HG03060 (cell line): ENCODE measurements at regions not wholly inside any gene's neighbourhood (a gene's known extent, or its start where the extent isn't known, plus 50 kb on each side); places are given as distances from the start of the nearest gene placed in this dataset.
A peak's percentile ranks its signal among the peaks of the same experiment; 100 is the strongest.

Experiments used
- ATAC-seq: cut with Tn5 transposase; IDR thresholded peaks from one replicate; pipeline ENCODE4 v1.9.1; 2021; ENCODE audit warnings: low read depth, moderate number of reproducible peaks; ENCODE audit not compliant: unreplicated experiment

DNA sequence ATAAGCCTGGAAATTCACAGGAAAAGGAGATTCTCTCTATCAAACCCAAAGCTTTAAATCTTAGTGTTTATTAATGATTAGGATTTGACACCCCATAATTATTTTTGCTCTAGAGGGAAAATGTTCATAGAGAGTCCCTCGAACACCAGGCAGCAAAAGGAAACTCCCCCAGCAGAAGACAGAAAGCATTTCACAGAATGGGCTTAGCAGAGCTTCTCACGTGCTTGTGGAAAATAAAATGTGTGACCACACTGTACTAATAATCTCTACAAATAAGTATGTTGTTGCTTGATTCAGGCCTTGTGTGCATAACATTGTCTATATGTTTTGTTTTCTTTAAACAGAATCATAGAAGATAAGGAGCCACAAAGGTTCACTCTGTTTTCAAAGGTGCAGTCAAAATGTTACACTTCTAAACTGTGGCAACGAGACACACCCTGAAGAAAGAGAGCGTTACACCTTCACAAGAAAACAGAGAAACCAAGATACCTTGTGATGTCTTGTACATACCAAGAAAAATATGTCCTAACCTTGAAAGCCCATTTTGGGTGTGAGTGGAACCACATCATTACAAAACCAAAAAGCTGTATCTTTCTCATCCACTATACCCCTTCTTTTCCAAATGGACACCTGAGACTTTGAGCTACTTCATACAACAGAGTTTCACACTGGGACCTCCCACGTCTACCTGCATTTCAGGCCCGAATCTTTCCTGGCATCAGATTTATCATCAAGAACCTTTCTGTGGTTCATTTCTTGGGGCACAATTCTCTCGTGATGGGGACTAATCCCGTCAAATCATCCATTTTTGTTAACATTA, 282.5 kb downstream of the ETS1 start:
- ATAC-seq = no peak

GRCh38 chr11:128304116-128304515, 283.2 kb downstream of the ETS1 start:
- ATAC-seq = no peak

GRCh38 chr11:128303383-128303782, 284.0 kb downstream of the ETS1 start:
- ATAC-seq = no peak

DNA sequence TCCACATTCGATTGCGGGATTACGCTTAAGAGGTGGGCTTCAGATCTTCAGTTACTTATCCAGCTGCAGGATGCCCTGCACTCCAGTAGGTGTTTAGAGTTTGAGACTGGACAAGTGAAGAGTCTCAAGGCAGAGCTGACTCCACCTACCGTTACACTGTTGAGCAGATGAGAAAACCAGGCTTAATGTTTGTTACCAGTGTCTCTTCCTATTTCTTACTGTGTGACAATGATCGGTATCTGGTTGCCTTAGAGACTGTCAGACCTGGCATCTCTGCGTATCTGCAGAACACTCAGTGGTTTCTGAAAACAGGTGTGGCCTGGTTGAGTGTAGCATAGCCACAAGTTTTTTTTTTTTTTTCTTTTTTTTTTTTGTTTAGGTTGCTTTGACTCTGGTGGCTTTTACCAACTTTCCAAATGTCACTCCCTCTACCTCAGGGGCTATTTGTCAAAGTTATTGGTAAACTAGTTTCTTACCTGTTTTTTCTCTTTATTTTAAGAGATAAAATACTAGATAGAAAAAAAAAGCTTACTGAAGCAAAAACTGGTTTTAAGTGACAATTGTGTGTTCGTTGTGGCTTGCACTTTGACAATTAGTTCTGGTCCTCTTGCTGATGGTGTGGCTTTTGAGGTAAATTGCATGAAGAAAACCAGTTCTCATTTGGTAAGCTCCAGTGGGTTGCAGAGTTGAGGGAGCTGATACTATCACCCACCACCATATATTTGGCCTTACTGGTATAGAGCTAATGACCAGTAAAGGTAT, 284.8 kb downstream of the ETS1 start:
- peak; percentile 94 for ATAC-seq

GRCh38 chr11:128301756-128302155, 285.6 kb downstream of the ETS1 start:
- ATAC-seq = no peak

- no peak for ATAC-seq
Observed at GRCh38 chr11:128300785-128301184, 286.6 kb downstream of the ETS1 start.

DNA sequence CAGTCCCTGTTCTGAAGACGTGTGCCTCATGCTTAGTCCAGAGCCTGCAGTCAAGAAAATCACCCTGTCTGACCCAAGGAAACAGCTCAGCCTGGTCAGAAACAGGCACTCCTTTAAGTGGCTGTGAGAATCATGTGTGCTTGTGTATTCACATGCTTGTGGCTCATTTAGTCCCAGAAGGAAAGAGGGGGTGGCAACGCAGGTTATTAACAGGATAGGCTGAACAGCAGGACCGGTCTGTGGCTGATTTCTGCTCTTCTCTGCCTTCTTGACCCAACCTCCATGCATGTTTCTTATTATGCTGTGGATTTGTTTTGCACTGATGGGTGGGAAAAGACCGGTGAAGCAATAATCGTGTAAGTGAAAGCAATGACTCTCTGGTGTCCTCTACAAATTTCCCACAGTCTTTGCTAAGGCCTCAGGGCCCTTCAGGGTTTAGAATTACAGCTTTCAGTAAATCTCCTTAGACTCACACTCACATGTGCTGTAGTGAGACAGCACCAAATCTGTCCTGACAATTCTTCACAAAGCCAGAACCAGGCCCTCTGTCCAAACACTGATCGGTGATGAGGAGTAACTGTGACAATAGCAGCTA, 288.1 kb downstream of the ETS1 start:
- ATAC-seq = no peak

GRCh38 chr11:128298271-128298670, 289.1 kb downstream of the ETS1 start:
- ATAC-seq = no peak

DNA sequence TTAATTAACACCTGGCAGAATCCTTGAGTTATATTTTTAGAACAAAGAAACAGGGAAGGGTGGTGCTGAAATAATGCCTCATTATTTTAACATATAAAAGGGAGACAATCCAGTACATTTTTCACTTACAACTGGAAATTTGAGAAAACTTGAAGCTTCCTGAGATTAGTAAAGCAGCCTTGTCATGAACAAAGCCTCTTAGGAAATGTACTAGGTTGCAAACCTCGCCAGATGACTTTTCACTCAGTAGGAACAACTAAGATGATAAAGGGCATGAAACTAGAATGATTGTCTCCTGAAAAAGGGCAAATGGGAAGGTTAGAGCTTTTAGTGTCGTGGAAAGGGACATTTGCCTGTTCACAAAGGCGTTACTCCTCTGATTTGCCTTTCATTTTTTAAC, 289.6 kb downstream of the ETS1 start:
- no peak for ATAC-seq

DNA sequence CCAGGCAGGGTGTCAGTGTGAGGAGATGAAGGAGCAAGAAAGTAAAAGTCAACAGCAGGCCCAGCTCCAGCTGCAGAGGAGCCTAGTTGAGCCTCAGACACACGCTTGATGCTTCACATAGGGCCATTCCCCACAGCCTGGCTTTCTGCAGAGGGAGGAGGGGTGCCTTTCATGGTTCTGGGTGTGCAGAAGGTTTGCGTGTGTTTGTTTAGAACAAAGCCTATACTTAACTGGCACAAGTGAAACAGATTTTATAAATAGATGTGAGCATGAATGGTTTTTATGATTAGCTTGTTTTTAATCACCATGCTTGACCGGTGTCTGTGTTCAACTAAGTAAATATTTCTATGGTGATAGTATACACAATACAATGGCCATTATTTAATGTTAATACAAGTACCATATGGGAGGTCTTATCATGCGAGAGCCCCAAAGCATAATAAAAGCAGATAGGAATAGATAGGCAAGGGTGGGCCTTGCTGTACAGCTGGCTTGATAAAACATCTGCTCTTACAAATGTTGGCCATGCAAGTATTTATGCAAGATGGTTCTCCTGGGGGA, 290.2 kb downstream of the ETS1 start:
- no peak for ATAC-seq

- ATAC-seq = no peak
Observed at GRCh38 chr11:128294671-128295050, 292.7 kb downstream of the ETS1 start.

- ATAC-seq = no peak
Observed at GRCh38 chr11:128294001-128294670, 293.2 kb downstream of the ETS1 start.

DNA sequence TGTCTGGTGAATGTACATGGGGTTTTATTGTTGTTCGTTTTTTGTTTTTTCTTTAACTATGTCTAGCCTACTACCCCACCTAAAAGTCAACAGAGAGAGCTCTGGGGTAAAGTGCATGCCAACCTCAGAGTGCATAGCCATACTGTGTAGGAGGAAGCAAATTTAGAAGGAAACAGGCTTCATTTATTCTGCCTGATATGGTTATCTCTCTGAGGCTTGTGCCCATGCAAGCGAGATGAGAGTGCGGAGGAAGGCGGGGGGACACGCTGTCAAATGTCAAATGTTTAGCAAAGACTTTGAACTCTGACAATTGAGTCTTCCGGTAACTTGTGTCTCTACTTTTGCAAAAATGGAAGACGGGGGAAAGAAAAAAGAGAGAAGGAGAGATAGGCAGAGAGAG, 295.5 kb downstream of the ETS1 start:
- ATAC-seq = no peak

DNA sequence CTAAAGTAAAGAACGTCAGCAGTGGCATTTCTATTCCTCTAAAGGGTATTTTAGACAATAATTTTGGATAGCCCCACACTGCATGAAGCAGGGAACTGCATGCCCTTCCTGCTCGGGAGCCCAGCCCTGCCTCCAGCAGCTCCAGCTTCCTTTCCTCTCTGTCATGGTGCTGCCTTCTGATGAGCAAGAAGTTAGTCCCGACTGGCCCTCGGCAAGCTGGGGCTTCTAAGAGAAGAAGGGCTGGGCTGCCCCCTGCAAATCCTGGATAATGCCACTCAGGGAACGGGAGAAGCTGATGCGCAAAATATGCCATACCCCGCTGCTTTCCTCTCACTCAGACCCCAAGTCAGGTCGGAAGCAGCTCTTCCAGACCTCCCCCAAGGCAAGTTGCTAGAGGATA, 296.4 kb downstream of the ETS1 start:
- ATAC-seq = no peak

GRCh38 chr11:128290106-128290840, 297.1 kb downstream of the ETS1 start:
- peak; percentile 83 for ATAC-seq

DNA sequence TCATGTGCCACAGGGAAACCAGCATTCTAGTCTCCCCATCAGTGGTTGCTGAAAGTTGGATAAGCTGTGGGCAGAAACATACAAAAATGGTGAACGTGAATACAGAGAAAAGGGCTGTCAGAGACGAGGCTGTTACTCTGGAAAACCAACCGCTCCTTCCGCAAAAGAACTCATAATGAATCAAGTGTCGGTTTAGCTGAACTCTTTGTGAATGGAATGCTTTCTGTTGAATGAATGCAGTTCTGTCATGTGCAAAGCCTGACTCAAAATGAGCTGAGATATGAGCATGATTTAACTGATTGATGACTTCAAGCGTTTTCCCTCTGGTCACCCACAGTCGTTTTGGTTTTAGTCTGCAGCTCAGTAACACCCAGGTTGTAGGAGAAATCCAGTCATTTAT, 298.3 kb downstream of the ETS1 start:
- no peak for ATAC-seq

- ATAC-seq = no peak
Observed at GRCh38 chr11:128288368-128288767, 299.0 kb downstream of the ETS1 start.

DNA sequence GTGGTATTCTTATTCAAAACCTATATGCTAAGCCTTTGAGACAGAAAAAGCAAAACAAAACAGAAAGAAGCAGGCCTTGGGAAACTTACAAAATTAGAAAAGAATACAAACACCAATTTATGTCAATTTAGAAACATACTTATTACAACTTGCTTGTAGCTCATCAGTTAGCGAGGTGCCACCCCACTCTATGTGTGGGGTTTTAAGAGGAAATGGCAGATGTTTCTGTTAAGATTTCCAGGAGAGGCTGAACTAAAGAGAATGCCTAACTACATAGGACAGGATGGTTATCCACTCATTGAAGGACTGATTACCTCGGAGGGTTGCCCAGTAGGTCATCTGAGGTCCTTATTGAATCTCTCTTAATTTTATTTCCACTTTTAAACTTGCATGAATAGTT, 302.0 kb downstream of the ETS1 start:
- no peak for ATAC-seq

DNA sequence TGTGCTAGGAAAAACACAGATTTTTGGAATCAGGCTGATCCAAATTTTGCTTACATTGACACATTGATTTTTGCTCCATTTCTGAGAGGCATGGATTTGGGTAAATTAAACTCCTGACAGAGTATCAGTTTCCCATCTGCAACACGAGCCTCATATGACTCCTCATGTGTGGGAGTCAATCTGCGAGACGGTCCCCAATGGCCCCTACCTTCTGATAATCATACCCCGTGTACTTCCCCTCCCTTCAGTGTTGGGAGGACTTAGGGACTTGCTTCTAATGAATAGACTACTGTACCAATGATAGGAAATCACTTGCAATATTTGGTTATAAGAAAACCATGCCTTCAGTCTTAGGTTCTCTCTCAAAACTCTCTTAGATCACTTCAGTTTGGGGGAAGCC, 302.7 kb downstream of the ETS1 start:
- no peak for ATAC-seq

DNA sequence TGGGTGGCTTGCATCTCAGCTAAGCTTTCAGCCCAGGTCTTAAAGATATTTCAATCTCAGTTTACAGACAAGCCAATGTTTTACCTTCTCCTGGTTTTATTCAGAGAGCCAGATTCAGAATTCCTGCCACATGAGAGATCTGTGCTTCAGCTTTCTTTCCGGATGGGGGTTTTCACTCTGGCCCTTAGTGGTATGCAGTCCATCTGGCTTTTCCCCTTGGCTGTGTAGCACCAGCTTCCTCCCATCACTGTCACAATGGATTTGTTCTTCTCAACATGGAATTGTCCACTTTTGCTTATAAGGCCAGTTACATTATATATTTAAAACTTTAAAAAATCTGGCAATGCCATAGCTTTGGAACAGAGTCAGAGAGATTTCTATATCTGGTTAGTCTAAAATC, 303.9 kb downstream of the ETS1 start:
- ATAC-seq = no peak
